MG63 (cell line): ENCODE measurements at regions not wholly inside any gene's neighbourhood (a gene's known extent, or its start where the extent isn't known, plus 50 kb on each side); places are given as distances from the start of the nearest gene placed in this dataset.

ENCODE experiments used
- DNase-seq: peaks from one replicate; pipeline ENCODE4 v3.0.0-alpha.2; 2020
- H3K27me3 ChIP-seq: fragments of 250-450 bp; sonication (Bioruptor Pico); 2 replicates; pipeline ENCODE4 v1.5.1; 2020; ENCODE audit warnings: mild to moderate bottlenecking, moderate library complexity
- H3K36me3 ChIP-seq: fragments of 250-450 bp; sonication (Bioruptor Pico); 2 replicates; pipeline ENCODE4 v1.5.1; 2020; ENCODE audit warnings: mild to moderate bottlenecking, moderate library complexity
- H3K4me3 ChIP-seq: fragments of 250-450 bp; sonication (Bioruptor Pico); 2 replicates; pipeline ENCODE4 v1.5.1; 2020; ENCODE audit warnings: mild to moderate bottlenecking, moderate library complexity
- H3K9me3 ChIP-seq: fragments of 250-450 bp; sonication (Bioruptor Pico); 2 replicates; pipeline ENCODE4 v1.5.1; 2020; ENCODE audit warnings: mild to moderate bottlenecking, moderate library complexity

- no peaks in the 10 kb centered on the region for H3K9me3 ChIP-seq
- H3K4me3 ChIP-seq: no peak overlapping the region
- no peaks in the 10 kb centered on the region for H3K36me3 ChIP-seq
- no peak for DNase-seq
- no peaks in the 10 kb centered on the region for H3K27me3 ChIP-seq
Observed at GRCh38 chr16:79826732-79827475, 226.4 kb upstream of the MAF start.

GRCh38 chr16:79825002-79825401, 224.5 kb upstream of the MAF start:
- Histone ChIP-seq H3K9me3 (no peaks in the 10 kb centered on the region), H3K36me3 (no peaks in the 10 kb centered on the region), H3K4me3 (no peak overlapping the region), H3K27me3 (no peaks in the 10 kb centered on the region)
- no peak for DNase-seq

DNA sequence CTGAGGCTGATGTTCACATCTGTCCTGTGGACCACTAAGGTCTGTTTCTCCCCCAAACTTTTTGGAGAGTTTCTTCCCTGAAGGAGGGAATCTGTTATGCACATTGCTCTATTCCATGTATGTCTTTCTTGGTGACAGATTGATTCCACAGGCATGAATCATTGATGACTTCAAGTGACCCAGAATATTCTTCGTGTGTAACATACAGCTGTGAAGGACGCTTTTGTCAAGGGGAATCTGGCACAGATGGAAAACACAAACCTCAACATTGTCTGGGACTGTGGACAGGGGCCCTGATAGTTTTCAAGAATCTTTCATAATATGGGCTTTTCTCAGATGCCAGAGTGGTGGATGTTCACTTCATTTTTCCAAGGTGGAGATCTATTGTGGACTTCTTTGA, 223.1 kb upstream of the MAF start:
- Histone ChIP-seq H3K27me3 (no peaks in the 10 kb centered on the region), H3K9me3 (no peaks in the 10 kb centered on the region), H3K36me3 (no peaks in the 10 kb centered on the region), H3K4me3 (no peak overlapping the region)
- DNase-seq: no peak

GRCh38 chr16:79821911-79822310, 221.4 kb upstream of the MAF start:
- Histone ChIP-seq H3K36me3 (no peaks in the 10 kb centered on the region), H3K27me3 (no peaks in the 10 kb centered on the region), H3K9me3 (no peaks in the 10 kb centered on the region), H3K4me3 (no peak overlapping the region)
- DNase-seq: no peak

DNA sequence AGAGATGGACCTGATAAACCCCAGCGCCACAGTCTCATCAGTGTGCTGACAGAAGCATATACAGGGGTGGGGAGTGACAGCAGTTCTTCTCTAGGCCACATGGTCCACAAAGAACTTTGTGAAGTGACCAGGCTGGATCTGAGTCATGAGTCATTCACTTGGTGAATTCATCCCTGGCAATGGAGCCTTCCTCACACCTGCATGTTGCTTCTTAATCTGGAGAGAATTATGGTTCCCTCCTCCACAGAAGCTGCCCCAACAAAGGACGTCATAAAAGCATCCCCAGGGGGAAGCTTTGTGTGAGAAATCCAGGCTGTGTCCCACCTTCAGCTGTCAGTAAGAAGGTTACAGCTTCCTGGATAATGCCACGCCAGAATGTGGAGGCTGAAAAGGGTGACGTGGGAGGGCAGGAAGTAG, 215.6 kb upstream of the MAF start:
- Histone ChIP-seq H3K27me3 (no peaks in the 10 kb centered on the region), H3K9me3 (no peaks in the 10 kb centered on the region), H3K36me3 (no peaks in the 10 kb centered on the region), H3K4me3 (no peak overlapping the region)
- DNase-seq: no peak

DNA sequence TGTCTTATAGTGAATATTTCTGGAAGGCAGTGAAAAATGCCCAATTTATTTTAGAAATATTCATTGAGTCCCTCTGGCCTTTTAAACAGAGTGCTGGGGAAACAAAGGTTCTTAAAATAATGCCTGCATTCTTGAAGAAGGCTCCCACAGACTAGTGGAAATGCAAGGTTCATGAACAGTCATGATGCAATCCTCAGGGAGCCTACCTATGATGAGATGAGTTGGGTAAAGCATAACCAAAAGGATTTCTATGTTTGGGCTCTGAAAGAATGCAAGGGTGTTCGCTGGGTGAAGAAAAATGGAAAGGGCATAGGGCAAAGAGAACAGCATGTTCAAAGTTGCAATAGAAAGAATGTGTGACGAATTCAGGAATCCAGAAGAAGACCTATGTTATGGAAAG, 214.5 kb upstream of the MAF start:
- no peaks in the 10 kb centered on the region for H3K27me3 ChIP-seq
- no peak overlapping the region for H3K4me3 ChIP-seq
- H3K36me3 ChIP-seq: no peaks in the 10 kb centered on the region
- no peak for DNase-seq
- H3K9me3 ChIP-seq: no peaks in the 10 kb centered on the region

DNA sequence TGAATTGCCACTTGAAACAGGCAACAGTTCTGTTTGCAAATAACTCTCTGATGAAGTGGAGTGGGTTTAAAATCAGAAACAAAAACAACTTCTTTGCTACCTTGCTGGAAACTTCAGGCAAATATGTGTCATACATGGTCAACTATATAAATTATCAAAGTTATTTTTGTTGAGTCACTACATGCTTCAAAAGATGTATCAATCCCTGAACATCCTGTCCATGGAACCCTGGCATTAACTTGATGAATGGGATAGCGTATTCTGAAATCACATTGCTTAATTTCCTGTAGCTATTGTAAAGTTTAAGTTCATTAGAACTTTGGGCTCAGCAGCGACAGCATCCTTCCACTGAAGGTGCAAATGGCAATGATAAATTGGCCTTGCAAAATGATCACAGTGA, 213.6 kb upstream of the MAF start:
- Histone ChIP-seq H3K36me3 (no peaks in the 10 kb centered on the region), H3K27me3 (no peaks in the 10 kb centered on the region), H3K9me3 (no peaks in the 10 kb centered on the region), H3K4me3 (no peak overlapping the region)
- DNase-seq: no peak

- no peaks in the 10 kb centered on the region for H3K9me3 ChIP-seq
- no peaks in the 10 kb centered on the region for H3K36me3 ChIP-seq
- no peak overlapping the region for H3K4me3 ChIP-seq
- H3K27me3 ChIP-seq: no peaks in the 10 kb centered on the region
- DNase-seq: no peak
Observed at GRCh38 chr16:79811541-79811940, 211.0 kb upstream of the MAF start.

GRCh38 chr16:79810449-79811189, 210.1 kb upstream of the MAF start:
- no peak for DNase-seq
- Histone ChIP-seq H3K4me3 (no peak overlapping the region), H3K36me3 (no peaks in the 10 kb centered on the region), H3K27me3 (no peaks in the 10 kb centered on the region), H3K9me3 (no peaks in the 10 kb centered on the region)

- H3K4me3 ChIP-seq: no peak overlapping the region
- no peaks in the 10 kb centered on the region for H3K27me3 ChIP-seq
- H3K9me3 ChIP-seq: no peaks in the 10 kb centered on the region
- no peak for DNase-seq
- H3K36me3 ChIP-seq: no peaks in the 10 kb centered on the region
Observed at GRCh38 chr16:79809376-79809775, 208.8 kb upstream of the MAF start.

- no peak for DNase-seq
- Histone ChIP-seq H3K9me3 (no peaks in the 10 kb centered on the region), H3K27me3 (no peaks in the 10 kb centered on the region)
Observed at GRCh38 chr16:79808731-79809130, 208.2 kb upstream of the MAF start.

DNA sequence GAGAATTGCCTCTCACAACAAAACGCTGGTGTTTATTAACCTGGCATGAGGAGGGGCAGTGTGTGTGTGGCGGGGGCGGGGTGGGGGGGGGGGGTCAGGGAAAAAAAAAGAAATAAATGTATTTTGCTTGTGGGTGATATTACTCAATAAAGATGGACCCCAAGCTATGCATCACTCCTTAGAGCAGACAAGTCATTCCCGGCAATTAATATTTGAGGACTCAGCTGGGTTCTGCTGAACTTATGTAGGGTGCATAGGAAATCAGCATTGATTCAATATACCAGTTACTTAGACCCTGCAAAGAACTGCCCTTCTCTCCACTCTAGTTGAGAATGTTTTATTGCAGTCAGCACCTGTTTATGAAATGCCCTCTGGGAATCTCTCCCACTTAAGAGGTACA, 206.2 kb upstream of the MAF start:
- Histone ChIP-seq H3K27me3 (no peaks in the 10 kb centered on the region), H3K9me3 (no peaks in the 10 kb centered on the region), H3K36me3 (no peaks in the 10 kb centered on the region), H3K4me3 (no peak overlapping the region)
- no peak for DNase-seq

More at GRCh38 chr16:79808731-79809130, 208.2 kb upstream of the MAF start:
- Histone ChIP-seq H3K4me3 (no peak overlapping the region), H3K36me3 (no peaks in the 10 kb centered on the region)

- no peaks in the 10 kb centered on the region for H3K9me3 ChIP-seq
- H3K4me3 ChIP-seq: no peak overlapping the region
- DNase-seq: no peak
- no peaks in the 10 kb centered on the region for H3K36me3 ChIP-seq
- H3K27me3 ChIP-seq: no peaks in the 10 kb centered on the region
Observed at GRCh38 chr16:79805621-79806020, 205.1 kb upstream of the MAF start.

DNA sequence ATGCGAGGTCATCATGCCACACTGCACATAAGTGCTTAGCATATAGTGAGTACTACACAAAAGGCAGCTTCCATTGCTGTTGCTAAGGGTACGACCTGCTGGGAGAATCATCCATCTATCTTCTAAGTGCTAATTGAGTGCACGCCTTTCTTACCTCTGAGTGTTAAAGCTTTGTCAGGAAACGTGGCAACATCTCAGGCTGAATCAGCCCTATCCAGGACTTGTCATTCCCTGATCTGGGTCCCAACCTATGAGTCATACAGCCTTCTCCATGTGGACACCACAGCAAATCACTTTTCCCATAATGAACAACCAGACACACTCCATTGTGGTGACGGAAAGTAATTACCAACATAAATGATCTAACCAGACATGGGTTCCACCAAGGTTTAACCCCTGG, 201.1 kb upstream of the MAF start:
- H3K4me3 ChIP-seq: no peak overlapping the region
- no peak for DNase-seq

GRCh38 chr16:79800016-79800608, 199.6 kb upstream of the MAF start:
- Histone ChIP-seq H3K9me3 (no peaks in the 10 kb centered on the region), H3K36me3 (no peaks in the 10 kb centered on the region), H3K4me3 (no peak overlapping the region), H3K27me3 (no peaks in the 10 kb centered on the region)
- DNase-seq: no peak

More for the DNA sequence above, 201.1 kb upstream of the MAF start:
- Histone ChIP-seq H3K36me3 (no peaks in the 10 kb centered on the region), H3K27me3 (no peaks in the 10 kb centered on the region), H3K9me3 (no peaks in the 10 kb centered on the region)

GRCh38 chr16:79798416-79799053, 198.0 kb upstream of the MAF start:
- Histone ChIP-seq H3K4me3 (no peak overlapping the region), H3K27me3 (no peaks in the 10 kb centered on the region), H3K9me3 (no peaks in the 10 kb centered on the region), H3K36me3 (no peaks in the 10 kb centered on the region)
- DNase-seq: no peak

GRCh38 chr16:79797486-79797885, 196.9 kb upstream of the MAF start:
- Histone ChIP-seq H3K9me3 (no peaks in the 10 kb centered on the region), H3K36me3 (no peaks in the 10 kb centered on the region), H3K4me3 (no peak overlapping the region), H3K27me3 (no peaks in the 10 kb centered on the region)
- no peak for DNase-seq
